ENCODE measurements at regions not wholly inside any gene's neighbourhood (a gene's known extent, or its start where the extent isn't known, plus 50 kb on each side); places are given as distances from the start of the nearest gene placed in this dataset.

- no peak for DNase-seq
Measured at GRCh38 chr2:18172607-18173006, 294.1 kb downstream of the KCNS3 start.

GRCh38 chr2:18171191-18172139, 293.0 kb downstream of the KCNS3 start:
- DNase-seq = peak; percentile 31

GRCh38 chr2:18170642-18171041, 292.2 kb downstream of the KCNS3 start:
- no peak for DNase-seq

GRCh38 chr2:18169893-18170175, 291.4 kb downstream of the KCNS3 start:
- no peak for DNase-seq

- no peak for DNase-seq
Measured at GRCh38 chr2:18169121-18169892, 290.8 kb downstream of the KCNS3 start.

GRCh38 chr2:18167871-18168270, 289.4 kb downstream of the KCNS3 start:
- DNase-seq = no peak

- no peak for DNase-seq
Measured at GRCh38 chr2:18161681-18162080, 283.2 kb downstream of the KCNS3 start.

GRCh38 chr2:18159896-18160295, 281.4 kb downstream of the KCNS3 start:
- DNase-seq = no peak

- no peak for DNase-seq
Measured at GRCh38 chr2:18156421-18156820, 278.0 kb downstream of the KCNS3 start.

- DNase-seq = no peak
Measured at GRCh38 chr2:18156002-18156401, 277.5 kb downstream of the KCNS3 start.

- no peak for DNase-seq
Measured at GRCh38 chr2:18154812-18155211, 276.3 kb downstream of the KCNS3 start.

GRCh38 chr2:18154259-18154658, 275.8 kb downstream of the KCNS3 start:
- DNase-seq = no peak

- DNase-seq = no peak
Measured at GRCh38 chr2:18153741-18154140, 275.3 kb downstream of the KCNS3 start.

GRCh38 chr2:18151237-18151636, 272.8 kb downstream of the KCNS3 start:
- no peak for DNase-seq

- peak; percentile 41 for DNase-seq
Measured at GRCh38 chr2:18149660-18150246, 271.3 kb downstream of the KCNS3 start.

- DNase-seq = no peak
Measured at GRCh38 chr2:18136881-18137475, 258.5 kb downstream of the KCNS3 start.

GRCh38 chr2:18133310-18133709, 254.8 kb downstream of the KCNS3 start:
- no peak for DNase-seq

- peak; percentile 56 for DNase-seq
Measured at GRCh38 chr2:18132697-18133096, 254.2 kb downstream of the KCNS3 start.

GRCh38 chr2:18131761-18132160, 253.3 kb downstream of the KCNS3 start:
- no peak for DNase-seq

GRCh38 chr2:18129348-18129747, 250.9 kb downstream of the KCNS3 start:
- no peak for DNase-seq

- no peak for DNase-seq
Measured at GRCh38 chr2:18125303-18125702, 246.8 kb downstream of the KCNS3 start.

GRCh38 chr2:18124116-18124835, 245.8 kb downstream of the KCNS3 start:
- DNase-seq = no peak

GRCh38 chr2:18123577-18123976, 245.1 kb downstream of the KCNS3 start:
- no peak for DNase-seq
